ENCODE measurements at regions not wholly inside any gene's neighbourhood (a gene's known extent, or its start where the extent isn't known, plus 50 kb on each side); places are given as distances from the start of the nearest gene placed in this dataset.

DNA sequence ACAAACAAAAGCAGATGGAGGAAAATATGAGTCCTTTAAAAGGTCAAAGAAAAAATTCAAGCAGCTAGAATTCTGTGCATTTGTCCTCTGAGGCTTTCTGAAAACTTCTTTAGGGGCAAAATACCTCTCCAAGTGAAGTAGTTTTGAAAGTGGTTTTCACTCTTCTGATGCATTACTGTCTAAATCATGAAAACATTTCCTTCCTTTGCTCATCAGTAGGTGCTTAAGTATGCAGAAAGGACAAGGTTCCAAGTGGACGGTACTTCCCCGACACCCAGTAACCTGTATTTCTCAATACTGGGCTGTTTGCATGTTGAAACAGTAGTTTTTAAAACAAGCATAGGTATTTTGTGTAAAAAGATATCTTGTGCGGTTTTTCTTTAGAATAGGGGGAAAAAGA is 189.1 kb upstream of the ERBB4 start:
- TF ChIP-seq, protein P1, sequence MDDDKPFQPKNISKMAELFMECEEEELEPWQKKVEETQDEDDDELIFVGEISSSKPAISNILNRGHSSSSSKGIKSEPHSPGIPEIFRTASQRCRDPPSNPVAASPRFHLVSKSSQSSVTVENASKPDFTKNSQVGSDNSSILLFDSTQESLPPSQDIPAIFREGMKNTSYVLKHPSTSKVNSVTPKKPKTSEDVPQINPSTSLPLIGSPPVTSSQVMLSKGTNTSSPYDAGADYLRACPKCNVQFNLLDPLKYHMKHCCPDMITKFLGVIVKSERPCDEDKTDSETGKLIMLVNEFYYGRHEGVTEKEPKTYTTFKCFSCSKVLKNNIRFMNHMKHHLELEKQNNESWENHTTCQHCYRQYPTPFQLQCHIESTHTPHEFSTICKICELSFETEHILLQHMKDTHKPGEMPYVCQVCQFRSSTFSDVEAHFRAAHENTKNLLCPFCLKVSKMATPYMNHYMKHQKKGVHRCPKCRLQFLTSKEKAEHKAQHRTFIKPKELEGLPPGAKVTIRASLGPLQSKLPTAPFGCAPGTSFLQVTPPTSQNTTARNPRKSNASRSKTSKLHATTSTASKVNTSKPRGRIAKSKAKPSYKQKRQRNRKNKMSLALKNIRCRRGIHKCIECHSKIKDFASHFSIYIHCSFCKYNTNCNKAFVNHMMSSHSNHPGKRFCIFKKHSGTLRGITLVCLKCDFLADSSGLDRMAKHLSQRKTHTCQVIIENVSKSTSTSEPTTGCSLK (tag by site-specific recombination; IDR thresholded peaks at IDR 0.05) = no peak
- TF ChIP-seq, protein P2, sequence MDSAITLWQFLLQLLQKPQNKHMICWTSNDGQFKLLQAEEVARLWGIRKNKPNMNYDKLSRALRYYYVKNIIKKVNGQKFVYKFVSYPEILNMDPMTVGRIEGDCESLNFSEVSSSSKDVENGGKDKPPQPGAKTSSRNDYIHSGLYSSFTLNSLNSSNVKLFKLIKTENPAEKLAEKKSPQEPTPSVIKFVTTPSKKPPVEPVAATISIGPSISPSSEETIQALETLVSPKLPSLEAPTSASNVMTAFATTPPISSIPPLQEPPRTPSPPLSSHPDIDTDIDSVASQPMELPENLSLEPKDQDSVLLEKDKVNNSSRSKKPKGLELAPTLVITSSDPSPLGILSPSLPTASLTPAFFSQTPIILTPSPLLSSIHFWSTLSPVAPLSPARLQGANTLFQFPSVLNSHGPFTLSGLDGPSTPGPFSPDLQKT (IDR thresholded peaks at IDR 0.05; ENCODE audit: borderline replicate concordance, low read depth, low read length) = no peak
- no peak for TF ChIP-seq ZNF629 (tag by site-specific recombination; IDR thresholded peaks at IDR 0.05)
- TF ChIP-seq, protein P3, sequence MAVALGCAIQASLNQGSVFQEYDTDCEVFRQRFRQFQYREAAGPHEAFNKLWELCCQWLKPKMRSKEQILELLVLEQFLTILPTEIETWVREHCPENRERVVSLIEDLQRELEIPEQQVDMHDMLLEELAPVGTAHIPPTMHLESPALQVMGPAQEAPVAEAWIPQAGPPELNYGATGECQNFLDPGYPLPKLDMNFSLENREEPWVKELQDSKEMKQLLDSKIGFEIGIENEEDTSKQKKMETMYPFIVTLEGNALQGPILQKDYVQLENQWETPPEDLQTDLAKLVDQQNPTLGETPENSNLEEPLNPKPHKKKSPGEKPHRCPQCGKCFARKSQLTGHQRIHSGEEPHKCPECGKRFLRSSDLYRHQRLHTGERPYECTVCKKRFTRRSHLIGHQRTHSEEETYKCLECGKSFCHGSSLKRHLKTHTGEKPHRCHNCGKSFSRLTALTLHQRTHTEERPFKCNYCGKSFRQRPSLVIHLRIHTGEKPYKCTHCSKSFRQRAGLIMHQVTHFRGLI (tag by site-specific recombination; IDR thresholded peaks at IDR 0.05) = no peak
- no peak for TF ChIP-seq ZNF114 (tag by site-specific recombination; IDR thresholded peaks at IDR 0.05)
- TF ChIP-seq, protein P4, sequence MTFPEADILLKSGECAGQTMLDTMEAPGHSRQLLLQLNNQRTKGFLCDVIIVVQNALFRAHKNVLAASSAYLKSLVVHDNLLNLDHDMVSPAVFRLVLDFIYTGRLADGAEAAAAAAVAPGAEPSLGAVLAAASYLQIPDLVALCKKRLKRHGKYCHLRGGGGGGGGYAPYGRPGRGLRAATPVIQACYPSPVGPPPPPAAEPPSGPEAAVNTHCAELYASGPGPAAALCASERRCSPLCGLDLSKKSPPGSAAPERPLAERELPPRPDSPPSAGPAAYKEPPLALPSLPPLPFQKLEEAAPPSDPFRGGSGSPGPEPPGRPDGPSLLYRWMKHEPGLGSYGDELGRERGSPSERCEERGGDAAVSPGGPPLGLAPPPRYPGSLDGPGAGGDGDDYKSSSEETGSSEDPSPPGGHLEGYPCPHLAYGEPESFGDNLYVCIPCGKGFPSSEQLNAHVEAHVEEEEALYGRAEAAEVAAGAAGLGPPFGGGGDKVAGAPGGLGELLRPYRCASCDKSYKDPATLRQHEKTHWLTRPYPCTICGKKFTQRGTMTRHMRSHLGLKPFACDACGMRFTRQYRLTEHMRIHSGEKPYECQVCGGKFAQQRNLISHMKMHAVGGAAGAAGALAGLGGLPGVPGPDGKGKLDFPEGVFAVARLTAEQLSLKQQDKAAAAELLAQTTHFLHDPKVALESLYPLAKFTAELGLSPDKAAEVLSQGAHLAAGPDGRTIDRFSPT (tag by site-specific recombination; IDR thresholded peaks at IDR 0.05) = no peak
- TF ChIP-seq, protein P5, sequence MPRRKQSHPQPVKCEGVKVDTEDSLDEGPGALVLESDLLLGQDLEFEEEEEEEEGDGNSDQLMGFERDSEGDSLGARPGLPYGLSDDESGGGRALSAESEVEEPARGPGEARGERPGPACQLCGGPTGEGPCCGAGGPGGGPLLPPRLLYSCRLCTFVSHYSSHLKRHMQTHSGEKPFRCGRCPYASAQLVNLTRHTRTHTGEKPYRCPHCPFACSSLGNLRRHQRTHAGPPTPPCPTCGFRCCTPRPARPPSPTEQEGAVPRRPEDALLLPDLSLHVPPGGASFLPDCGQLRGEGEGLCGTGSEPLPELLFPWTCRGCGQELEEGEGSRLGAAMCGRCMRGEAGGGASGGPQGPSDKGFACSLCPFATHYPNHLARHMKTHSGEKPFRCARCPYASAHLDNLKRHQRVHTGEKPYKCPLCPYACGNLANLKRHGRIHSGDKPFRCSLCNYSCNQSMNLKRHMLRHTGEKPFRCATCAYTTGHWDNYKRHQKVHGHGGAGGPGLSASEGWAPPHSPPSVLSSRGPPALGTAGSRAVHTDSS (tag by site-specific recombination; IDR thresholded peaks at IDR 0.05) = no peak
- no peak for TF ChIP-seq KLF8 (tag by site-specific recombination; IDR thresholded peaks at IDR 0.05)
- TF ChIP-seq ZNF2 (tag by site-specific recombination; IDR thresholded peaks at IDR 0.05) = no peak
- TF ChIP-seq, protein P6, sequence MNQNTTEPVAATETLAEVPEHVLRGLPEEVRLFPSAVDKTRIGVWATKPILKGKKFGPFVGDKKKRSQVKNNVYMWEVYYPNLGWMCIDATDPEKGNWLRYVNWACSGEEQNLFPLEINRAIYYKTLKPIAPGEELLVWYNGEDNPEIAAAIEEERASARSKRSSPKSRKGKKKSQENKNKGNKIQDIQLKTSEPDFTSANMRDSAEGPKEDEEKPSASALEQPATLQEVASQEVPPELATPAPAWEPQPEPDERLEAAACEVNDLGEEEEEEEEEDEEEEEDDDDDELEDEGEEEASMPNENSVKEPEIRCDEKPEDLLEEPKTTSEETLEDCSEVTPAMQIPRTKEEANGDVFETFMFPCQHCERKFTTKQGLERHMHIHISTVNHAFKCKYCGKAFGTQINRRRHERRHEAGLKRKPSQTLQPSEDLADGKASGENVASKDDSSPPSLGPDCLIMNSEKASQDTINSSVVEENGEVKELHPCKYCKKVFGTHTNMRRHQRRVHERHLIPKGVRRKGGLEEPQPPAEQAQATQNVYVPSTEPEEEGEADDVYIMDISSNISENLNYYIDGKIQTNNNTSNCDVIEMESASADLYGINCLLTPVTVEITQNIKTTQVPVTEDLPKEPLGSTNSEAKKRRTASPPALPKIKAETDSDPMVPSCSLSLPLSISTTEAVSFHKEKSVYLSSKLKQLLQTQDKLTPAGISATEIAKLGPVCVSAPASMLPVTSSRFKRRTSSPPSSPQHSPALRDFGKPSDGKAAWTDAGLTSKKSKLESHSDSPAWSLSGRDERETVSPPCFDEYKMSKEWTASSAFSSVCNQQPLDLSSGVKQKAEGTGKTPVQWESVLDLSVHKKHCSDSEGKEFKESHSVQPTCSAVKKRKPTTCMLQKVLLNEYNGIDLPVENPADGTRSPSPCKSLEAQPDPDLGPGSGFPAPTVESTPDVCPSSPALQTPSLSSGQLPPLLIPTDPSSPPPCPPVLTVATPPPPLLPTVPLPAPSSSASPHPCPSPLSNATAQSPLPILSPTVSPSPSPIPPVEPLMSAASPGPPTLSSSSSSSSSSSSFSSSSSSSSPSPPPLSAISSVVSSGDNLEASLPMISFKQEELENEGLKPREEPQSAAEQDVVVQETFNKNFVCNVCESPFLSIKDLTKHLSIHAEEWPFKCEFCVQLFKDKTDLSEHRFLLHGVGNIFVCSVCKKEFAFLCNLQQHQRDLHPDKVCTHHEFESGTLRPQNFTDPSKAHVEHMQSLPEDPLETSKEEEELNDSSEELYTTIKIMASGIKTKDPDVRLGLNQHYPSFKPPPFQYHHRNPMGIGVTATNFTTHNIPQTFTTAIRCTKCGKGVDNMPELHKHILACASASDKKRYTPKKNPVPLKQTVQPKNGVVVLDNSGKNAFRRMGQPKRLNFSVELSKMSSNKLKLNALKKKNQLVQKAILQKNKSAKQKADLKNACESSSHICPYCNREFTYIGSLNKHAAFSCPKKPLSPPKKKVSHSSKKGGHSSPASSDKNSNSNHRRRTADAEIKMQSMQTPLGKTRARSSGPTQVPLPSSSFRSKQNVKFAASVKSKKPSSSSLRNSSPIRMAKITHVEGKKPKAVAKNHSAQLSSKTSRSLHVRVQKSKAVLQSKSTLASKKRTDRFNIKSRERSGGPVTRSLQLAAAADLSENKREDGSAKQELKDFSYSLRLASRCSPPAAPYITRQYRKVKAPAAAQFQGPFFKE (tag by site-specific recombination; IDR thresholded peaks at IDR 0.05; ENCODE audit: borderline replicate concordance) = no peak
- TF ChIP-seq ZNF335 (tag by site-specific recombination; conservative IDR thresholded peaks at IDR 0.05) = no peak
- TF ChIP-seq YY2 (tag by site-specific recombination; IDR thresholded peaks at IDR 0.05) = no peak
- TF ChIP-seq, protein P7, sequence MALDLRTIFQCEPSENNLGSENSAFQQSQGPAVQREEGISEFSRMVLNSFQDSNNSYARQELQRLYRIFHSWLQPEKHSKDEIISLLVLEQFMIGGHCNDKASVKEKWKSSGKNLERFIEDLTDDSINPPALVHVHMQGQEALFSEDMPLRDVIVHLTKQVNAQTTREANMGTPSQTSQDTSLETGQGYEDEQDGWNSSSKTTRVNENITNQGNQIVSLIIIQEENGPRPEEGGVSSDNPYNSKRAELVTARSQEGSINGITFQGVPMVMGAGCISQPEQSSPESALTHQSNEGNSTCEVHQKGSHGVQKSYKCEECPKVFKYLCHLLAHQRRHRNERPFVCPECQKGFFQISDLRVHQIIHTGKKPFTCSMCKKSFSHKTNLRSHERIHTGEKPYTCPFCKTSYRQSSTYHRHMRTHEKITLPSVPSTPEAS (tag by site-specific recombination; IDR thresholded peaks at IDR 0.05) = no peak
- TF ChIP-seq ZBTB1 (tag by site-specific recombination; IDR thresholded peaks at IDR 0.05) = no peak
- TF ChIP-seq, protein P8, sequence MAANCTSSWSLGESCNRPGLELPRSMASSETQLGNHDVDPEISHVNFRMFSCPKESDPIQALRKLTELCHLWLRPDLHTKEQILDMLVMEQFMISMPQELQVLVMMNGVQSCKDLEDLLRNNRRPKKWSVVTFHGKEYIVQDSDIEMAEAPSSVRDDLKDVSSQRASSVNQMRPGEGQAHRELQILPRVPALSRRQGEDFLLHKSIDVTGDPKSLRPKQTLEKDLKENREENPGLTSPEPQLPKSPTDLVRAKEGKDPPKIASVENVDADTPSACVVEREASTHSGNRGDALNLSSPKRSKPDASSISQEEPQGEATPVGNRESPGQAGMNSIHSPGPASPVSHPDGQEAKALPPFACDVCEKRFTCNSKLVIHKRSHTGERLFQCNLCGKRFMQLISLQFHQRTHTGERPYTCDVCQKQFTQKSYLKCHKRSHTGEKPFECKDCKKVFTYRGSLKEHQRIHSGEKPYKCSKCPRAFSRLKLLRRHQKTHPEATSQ (tag by site-specific recombination; IDR thresholded peaks at IDR 0.05) = no peak
- no peak for TF ChIP-seq YY1 (tag by site-specific recombination; IDR thresholded peaks at IDR 0.05)
- no peak for TF ChIP-seq ZNF138 (tag by site-specific recombination; IDR thresholded peaks at IDR 0.05; ENCODE audit: borderline replicate concordance)
- TF ChIP-seq ZNF501 (tag by site-specific recombination; IDR thresholded peaks at IDR 0.05) = no peak
- POLR2A ChIA-PET = no interaction called here

More for the DNA sequence above, 189.1 kb upstream of the ERBB4 start:
- H3K9me3 ChIP-seq (ENCODE audit: control insufficient read depth, insufficient read depth, low read depth, low read length) = no peaks in the 10 kb centered on the region
- H3K4me1 ChIP-seq (ENCODE audit: control insufficient read depth, insufficient read depth, low read length) = no peaks in the 10 kb centered on the region
- H3K36me3 ChIP-seq (ENCODE audit: control insufficient read depth in 2 of 2, insufficient read depth in 1 of 2, low read length in 2 of 2) = no peaks in the 10 kb centered on the region
- H3K4me3 ChIP-seq (ENCODE audit: low read depth, low read length) = no peak overlapping the region
- H3K27ac ChIP-seq (ENCODE audit: extremely low read depth, low read depth, low read length) = no peak overlapping the region
- CTCF ChIA-PET = interaction anchor here (0.7 kb wide), 1 partner anchor 155 kb away, joined by 3 read pairs; no protein-coding TSS in a partner anchor

All from HEK293 (cell line).